Heart right ventricle (tissue), 16 donors: ENCODE measurements at regions not wholly inside any gene's neighbourhood (a gene's known extent, or its start where the extent isn't known, plus 50 kb on each side); places are given as distances from the start of the nearest gene placed in this dataset.

ENCODE experiments used
- ATAC-seq, 8 donors: fragments of 200-7000 bp; cut with Tn5 transposase; one replicate each; pipeline ENCODE4 v1.9.1; 2020; ENCODE audit warnings: mild to moderate bottlenecking in 8 of 8, moderate library complexity in 8 of 8, moderate number of reproducible peaks in 1 of 8
- DNase-seq, 2 donors: peaks; one replicate each; pipeline ENCODE4 v3.0.0-alpha.2; 2020
- H3K27ac ChIP-seq, 10 donors: fragments of 200-600 bp; sonication (generic) in 2 of 10; one replicate each; pipeline versions ENCODE4 v1.5.0 to v1.8.0; 2020 to 2022; ENCODE audit warnings: mild to moderate bottlenecking in 3 of 10
- H3K27me3 ChIP-seq, 7 donors: fragments of 200-600 bp; one replicate each; pipeline ENCODE4 v1.8.0; 2021 to 2022; ENCODE audit warnings: mild to moderate bottlenecking in 2 of 7
- H3K36me3 ChIP-seq, 9 donors: fragments of 200-600 bp; sonication (generic) in 1 of 9; one replicate each; pipeline versions ENCODE4 v1.5.0 to v1.8.0; 2020 to 2022; ENCODE audit warnings: mild to moderate bottlenecking in 2 of 9
- H3K4me1 ChIP-seq, 9 donors: fragments of 200-600 bp; sonication (generic) in 1 of 9; one replicate each; pipeline versions ENCODE4 v1.5.0 to v1.8.0; 2020 to 2022; ENCODE audit warnings: mild to moderate bottlenecking in 4 of 9
- H3K4me3 ChIP-seq, 10 donors: fragments of 200-600 bp; sonication (generic) in 2 of 10; one replicate each; pipeline versions ENCODE4 v1.5.0 to v1.8.0; 2020 to 2022; ENCODE audit warnings: mild to moderate bottlenecking in 7 of 10, moderate library complexity in 2 of 10
- H3K9me3 ChIP-seq, 11 donors: fragments of 200-600 bp in 10 of 11; sonication (generic) in 2 of 11; one replicate each; pipeline versions ENCODE4 v1.5.0 to v1.8.0; 2013 to 2022; ENCODE audit warnings: mild to moderate bottlenecking in 2 of 11, control low read depth in 1 of 11, moderate library complexity in 1 of 11
- WGBS, 2 donors: extraction: QIAGEN DNeasy Blood & Tissue Kit; methylation state at CpG; one replicate each; pipeline ENCODE4 v1.1.7; 2013; ENCODE audit warnings: inconsistent platforms in 1 of 2; 5-methylcytosine and 5-hydroxymethylcytosine counted together
- intact Hi-C, 10 donors: fragments of 100-400 bp; cut with DNase I; formaldehyde crosslinking; loops; one replicate each; pipeline versions ENCODE4 v1.11.1 to v1.14.2; 2022
- TF ChIP-seq, protein P1 (sequence below), 9 donors: fragments of 200-600 bp; sonication (generic) in 2 of 9; IDR thresholded peaks; one replicate each; pipeline versions ENCODE4 v1.5.0 to v1.8.0; 2021 to 2022; ENCODE audit warnings: antibody characterized with exemption in 9 of 9, mild to moderate bottlenecking in 5 of 9, moderate library complexity in 1 of 9
- donor health status: Arrhythmogenic right ventricular cardiomyopathy.
- donor health status: ischemic (EF 13 %, LVEDD 7.1; RV severe dilation, severe dysfunction).
- donor health status: healthy with polysubstance abuse.
- donor health status: DM: no; HTN: yes; CAD: no.
- donor health status: DM: no; HTN: no; CAD: no.
- donor health status: ischemic (EF 25% LVEDD 6.9; RV normal size, moderate dysfunction).
- donor health status: ischemic (EF 25% LVEDD 5.7; RV mildly dilated, moderate dysfunction).
- donor health status: healthy.
- donor health status: DM: yes; HTN: yes; CAD: no.
- donor health status: Ischemic cardiomyopathy.
- donor health status: ischemic (EF 35%, LVEDD 5.7; RV mildly dilated, moderate dysfunction).
- donor health status: nonischemic (EF 11% LVEDD 7.7; RV severe dilation, severe dysfunction).
- donor health status: DM: yes; HTN: yes; CAD: no.
- donor health status: PGD.
- donor health status: ischemic (EF 29% LVEDD 5.4; RV normal size, mild dysfunction).
- donor health status: nonischemic (EF 23%, LVEDD 6.1; RV moderate dilation, normal function).

DNA sequence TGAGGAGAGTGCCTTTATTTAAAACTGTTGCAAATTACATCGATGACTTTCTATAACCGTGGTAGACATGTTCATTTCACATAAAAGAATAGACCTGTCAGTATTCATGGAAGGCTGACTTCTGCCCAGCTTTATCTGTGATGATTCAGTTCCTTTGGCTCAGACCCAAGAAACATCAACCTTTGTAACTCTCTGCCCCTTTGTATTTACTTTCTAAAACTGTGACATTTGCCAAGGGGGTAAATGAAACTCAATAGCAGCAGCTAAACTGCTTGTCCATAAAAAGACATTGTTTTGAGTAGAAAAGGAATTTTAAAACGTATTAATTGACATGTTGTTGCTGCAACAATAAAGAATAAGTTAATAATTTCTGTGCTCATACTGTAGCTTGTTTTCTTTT is 137.8 kb upstream of the ANKH start:
- WGBS, 2 donors: 18% methylated on average over 3 of the region's 3 CpGs
- Histone ChIP-seq H3K27ac (peak overlapping the region in 8 of 10 donors; percentile 47 to 87 (median 68)), H3K36me3 (no peaks in the 10 kb centered on the region), H3K4me3 (no peak overlapping the region), H3K9me3 (no peaks in the 10 kb centered on the region), H3K27me3 (no peaks in the 10 kb centered on the region), H3K4me1 (peaks cover 7 to 54% (median 33%) of the 10 kb centered on the region in 9 donors)
- DNase-seq (peak in 1 of 2 donors; percentile 45), ATAC-seq (peak in 5 of 8 donors; percentile 23 to 67 (median 58))
- intact Hi-C loops: loop anchor here in 3 of 10 donors (5.0 to 10.0 kb wide), 3 partner anchors 135 to 325 kb away; partner anchors contain the start of gene ANKH (in 3 of the 3)
- TF ChIP-seq, protein P1, sequence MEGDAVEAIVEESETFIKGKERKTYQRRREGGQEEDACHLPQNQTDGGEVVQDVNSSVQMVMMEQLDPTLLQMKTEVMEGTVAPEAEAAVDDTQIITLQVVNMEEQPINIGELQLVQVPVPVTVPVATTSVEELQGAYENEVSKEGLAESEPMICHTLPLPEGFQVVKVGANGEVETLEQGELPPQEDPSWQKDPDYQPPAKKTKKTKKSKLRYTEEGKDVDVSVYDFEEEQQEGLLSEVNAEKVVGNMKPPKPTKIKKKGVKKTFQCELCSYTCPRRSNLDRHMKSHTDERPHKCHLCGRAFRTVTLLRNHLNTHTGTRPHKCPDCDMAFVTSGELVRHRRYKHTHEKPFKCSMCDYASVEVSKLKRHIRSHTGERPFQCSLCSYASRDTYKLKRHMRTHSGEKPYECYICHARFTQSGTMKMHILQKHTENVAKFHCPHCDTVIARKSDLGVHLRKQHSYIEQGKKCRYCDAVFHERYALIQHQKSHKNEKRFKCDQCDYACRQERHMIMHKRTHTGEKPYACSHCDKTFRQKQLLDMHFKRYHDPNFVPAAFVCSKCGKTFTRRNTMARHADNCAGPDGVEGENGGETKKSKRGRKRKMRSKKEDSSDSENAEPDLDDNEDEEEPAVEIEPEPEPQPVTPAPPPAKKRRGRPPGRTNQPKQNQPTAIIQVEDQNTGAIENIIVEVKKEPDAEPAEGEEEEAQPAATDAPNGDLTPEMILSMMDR (IDR thresholded peaks at IDR 0.05): no peak

DNA sequence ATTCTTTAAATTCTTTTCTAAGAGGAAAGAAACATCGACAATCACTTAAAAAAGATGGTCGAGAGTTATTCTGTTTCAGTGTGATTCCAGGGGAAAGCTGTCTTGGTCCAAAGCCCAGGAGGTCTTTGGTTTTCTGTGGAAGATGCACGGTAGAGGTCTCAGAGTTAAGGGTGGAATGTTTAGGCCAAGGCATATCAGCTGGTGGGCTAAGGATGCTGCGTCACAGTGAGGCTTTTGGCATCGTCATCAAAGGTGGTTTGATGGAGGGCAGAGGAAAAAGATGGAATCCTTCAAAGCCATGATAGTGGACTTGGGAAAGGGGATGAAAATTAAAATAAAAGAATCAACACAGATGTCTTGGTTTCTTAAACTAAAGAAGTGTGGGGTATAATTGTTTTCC is 137.3 kb upstream of the ANKH start:
- no peaks in the 10 kb centered on the region for H3K9me3 ChIP-seq
- WGBS, 2 donors: 70 to 72% methylated on average over 5 of the region's 5 CpGs
- TF ChIP-seq, protein P1 (IDR thresholded peaks at IDR 0.05): no peak
- no peaks in the 10 kb centered on the region for H3K27me3 ChIP-seq
- ATAC-seq: no peak
- intact Hi-C loops: loop anchor here in 3 of 10 donors (5.0 to 10.0 kb wide), 3 partner anchors 134 to 324 kb away; partner anchors contain the start of gene ANKH (in 3 of the 3)
- H3K27ac ChIP-seq: peak overlapping the region in 9 of 10 donors; percentile 47 to 87 (median 63)
- H3K4me3 ChIP-seq: no peak overlapping the region
- DNase-seq: no peak
- no peaks in the 10 kb centered on the region for H3K36me3 ChIP-seq
- peaks cover 7 to 58% (median 36%) of the 10 kb centered on the region in 9 donors for H3K4me1 ChIP-seq

DNA sequence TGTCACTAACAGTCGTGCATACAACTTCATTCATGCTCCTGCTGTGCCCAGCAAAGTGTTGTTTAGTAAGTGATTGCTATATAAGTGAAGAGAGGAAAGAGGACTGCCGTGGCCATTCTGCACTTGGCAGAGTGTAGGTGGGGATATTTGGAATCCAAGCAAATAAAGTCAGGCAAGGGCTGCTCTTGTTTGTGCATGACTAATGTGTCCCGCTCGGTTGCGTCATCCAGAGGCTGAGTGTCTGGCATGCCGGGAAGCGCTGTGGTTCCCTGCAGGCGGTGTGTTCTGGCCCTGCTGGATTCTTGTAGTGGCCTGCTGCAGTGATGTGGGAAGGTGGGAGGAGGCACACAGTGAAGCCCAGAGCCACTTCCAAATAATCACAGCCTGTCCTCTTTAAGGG is 136.9 kb upstream of the ANKH start:
- Histone ChIP-seq H3K9me3 (no peaks in the 10 kb centered on the region), H3K4me1 (peaks cover 7 to 58% (median 39%) of the 10 kb centered on the region in 9 donors), H3K36me3 (no peaks in the 10 kb centered on the region), H3K27ac (peak overlapping the region; percentile 43 to 87 (median 68)), H3K27me3 (no peaks in the 10 kb centered on the region), H3K4me3 (no peak overlapping the region)
- WGBS, 2 donors: 36 to 50% methylated on average over 8 of the region's 8 CpGs
- intact Hi-C loops: loop anchor here in 3 of 10 donors (5.0 to 10.0 kb wide), 3 partner anchors 134 to 324 kb away; partner anchors contain the start of gene ANKH (in 3 of the 3)
- ATAC-seq: peak; percentile 78 to 98 (median 94)
- TF ChIP-seq, protein P1 (IDR thresholded peaks at IDR 0.05): no peak
- DNase-seq: peak; percentile 81 to 87

- ATAC-seq: peak in 6 of 8 donors; percentile 23 to 71 (median 44)
- no peaks in the 10 kb centered on the region for H3K9me3 ChIP-seq
- H3K27me3 ChIP-seq: no peaks in the 10 kb centered on the region
- TF ChIP-seq, protein P1 (IDR thresholded peaks at IDR 0.05): no peak
- H3K4me3 ChIP-seq: no peak overlapping the region
- 47 to 48% methylated on average over 4 of the region's 4 CpGs for WGBS, 2 donors
- no peaks in the 10 kb centered on the region for H3K36me3 ChIP-seq
- DNase-seq: peak in 1 of 2 donors; percentile 18
- intact Hi-C loops: loop anchor here in 3 of 10 donors (5.0 to 10.0 kb wide), 3 partner anchors 133 to 323 kb away; partner anchors contain the start of gene ANKH (in 3 of the 3)
- peak overlapping the region; percentile 43 to 87 (median 64) for H3K27ac ChIP-seq
- peaks cover 7 to 65% (median 45%) of the 10 kb centered on the region in 9 donors for H3K4me1 ChIP-seq
These were observed 136.1 kb upstream of the ANKH start for GRCh38 chr5:15007646-15008045.
